ENCODE measurements at regions not wholly inside any gene's neighbourhood (a gene's known extent, or its start where the extent isn't known, plus 50 kb on each side); places are given as distances from the start of the nearest gene placed in this dataset.

DNA sequence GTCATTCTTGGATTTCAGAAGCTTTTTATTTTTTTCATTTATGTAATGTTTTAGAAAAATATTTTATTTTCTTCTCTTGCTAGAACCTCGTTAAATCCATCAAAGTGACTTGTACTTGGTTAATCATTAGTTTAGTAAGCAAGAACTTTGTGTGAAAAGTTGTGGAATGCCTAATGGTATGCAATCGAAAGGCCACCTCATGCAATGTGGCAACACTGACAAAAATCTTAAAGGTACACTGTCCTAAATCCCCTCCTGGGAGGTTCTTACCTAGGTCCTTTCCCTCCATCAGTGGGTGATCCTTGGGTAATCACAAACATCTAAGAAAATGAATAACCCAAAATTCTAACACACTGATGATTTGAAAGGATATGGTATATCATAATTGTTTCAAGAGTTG lies 304.2 kb downstream of the DNAH5 start:
- no peak for TF ChIP-seq EP300 (IDR thresholded peaks at IDR 0.05)
- no peak for TF ChIP-seq CTCF (IDR thresholded peaks at IDR 0.05)
- no peak for TF ChIP-seq POLR2A (IDR thresholded peaks at IDR 0.05; ENCODE audit: low read depth)
- no peak for TF ChIP-seq POLR2AphosphoS5 (IDR thresholded peaks at IDR 0.05)

All from esophagus muscularis mucosa (tissue), 4 donors.